ENCODE measurements at regions not wholly inside any gene's neighbourhood (a gene's known extent, or its start where the extent isn't known, plus 50 kb on each side); places are given as distances from the start of the nearest gene placed in this dataset.
A peak's percentile ranks its signal among the peaks of the same experiment; 100 is the strongest.
"Not testable (repeated sequence)": the region's sequence is repeated elsewhere in the genome, so short reads cannot be mapped to it uniquely, and the experiment has no call there.

DNA sequence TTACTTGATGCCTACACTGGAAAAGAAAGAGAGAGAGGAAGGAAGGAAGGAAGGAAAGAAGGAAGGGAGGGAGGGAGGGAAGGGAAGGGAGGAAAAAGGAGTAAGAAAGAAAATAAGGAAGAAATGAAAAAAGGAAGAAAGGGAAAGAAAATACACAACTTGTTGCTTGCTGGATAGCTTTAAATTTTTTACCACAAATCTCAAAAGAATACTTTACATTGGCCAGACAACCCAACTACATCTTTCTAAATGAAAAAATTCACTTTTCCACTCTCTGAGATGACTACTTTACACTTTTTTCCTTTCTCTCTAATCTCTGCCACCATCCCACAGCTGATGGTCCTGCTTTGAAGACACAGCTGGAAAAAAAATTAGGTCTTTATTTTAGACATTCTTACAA lies 228.9 kb upstream of the FAM78B start:
- no peak for DNase-seq

DNA sequence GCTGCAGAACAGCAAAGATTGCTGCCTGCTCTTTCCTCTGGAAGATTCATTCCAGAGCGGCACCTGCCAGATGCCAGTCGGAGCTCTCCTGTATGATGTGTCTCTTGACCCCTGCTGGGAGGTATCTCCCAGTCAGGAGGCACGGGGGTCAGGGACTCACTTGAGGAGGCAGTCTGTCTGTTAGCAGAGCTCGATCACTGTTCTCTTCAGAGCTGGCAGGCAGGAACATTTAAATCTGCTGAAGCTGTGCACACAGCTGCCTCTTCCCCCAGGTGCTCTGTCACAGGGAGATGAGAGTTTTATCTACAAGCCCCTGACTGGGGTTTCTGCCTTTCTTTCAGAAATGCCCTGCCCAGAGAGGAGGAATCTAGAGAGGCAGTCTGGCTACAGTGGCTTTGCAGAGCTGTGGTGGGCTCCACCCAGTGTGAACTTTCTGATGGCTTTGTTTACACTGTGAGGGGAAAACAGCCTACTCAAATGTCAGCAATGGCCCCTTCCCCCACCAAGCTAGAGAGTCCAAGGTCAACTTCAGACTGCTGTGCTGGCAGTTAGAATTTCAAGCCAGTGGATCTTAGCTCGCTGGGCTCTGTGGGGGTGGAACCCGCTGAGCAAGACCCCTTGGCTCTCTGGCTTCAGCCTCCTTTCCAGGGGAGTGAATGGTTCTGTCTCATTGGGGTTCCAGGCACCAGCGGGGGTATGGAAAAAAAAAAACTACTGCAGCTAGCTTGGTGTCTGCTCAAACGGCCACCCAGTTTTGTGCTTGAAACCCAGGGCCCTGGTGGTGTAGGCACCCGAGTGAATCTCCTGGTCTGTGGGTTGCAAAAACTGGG lies 242.7 kb upstream of the FAM78B start:
- not testable (repeated sequence) for DNase-seq

DNA sequence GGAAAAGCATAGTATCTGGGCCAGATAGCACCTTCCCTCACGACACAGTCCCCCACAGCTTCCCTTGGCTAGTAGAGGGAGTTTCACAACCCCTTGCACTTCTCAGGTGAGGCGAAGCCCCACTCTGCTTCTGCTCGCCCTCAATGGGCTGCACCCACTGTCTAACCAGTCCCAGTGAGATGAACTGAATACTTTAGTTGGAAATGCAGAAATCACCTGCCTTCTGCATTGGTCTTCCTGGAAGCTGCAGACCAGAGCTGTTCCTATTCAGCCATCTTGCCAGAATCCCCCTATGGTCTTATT lies 243.2 kb upstream of the FAM78B start:
- no peak for DNase-seq

DNA sequence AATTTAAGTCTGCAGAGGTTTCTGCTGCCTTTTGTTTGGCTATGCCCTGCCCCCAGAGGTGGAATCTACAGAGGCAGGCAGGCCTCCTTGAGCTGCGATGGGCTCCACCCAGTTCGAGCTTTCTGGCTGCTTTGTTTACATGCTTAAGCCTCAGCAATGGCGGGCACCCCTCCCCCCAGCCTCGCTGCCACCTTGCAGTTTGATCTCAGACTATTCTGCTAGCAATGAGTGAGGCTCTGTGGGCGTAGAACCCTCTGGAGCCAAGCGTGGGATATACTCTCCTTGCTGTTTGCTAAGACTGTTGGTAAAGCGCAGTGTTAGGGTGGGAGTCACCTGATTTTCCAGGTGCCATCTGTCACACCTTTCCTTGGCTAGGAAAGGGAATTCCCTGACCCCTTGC lies 250.0 kb upstream of the FAM78B start:
- DNase-seq: not testable (repeated sequence)

DNA sequence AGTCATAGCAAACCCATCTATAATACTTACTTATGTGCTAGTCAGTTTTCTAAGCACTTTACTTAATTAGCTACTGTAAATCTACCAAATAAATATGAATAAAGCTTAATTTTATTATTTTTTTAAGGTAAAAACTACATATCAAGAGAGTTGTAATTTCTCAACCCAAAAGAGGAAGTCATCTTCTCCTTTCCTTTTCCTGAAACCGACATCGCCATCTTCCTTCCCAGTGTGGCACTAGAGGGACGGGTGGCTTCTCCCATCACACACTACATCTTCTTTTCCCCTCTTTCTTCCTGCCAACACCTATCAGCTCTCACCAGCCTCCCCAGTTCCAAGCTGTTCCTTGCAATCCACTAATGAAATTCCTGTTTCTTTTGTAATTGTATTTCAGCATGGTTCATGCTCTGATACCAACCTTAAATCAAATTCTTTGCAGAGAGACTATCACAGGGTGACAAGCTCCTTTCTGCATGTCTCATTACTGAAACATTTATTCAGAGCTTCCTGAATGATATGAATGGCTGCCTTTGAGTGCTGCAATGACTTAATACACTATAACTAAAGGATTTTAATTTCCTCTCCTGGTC lies 251.6 kb upstream of the FAM78B start:
- no peak for DNase-seq

DNA sequence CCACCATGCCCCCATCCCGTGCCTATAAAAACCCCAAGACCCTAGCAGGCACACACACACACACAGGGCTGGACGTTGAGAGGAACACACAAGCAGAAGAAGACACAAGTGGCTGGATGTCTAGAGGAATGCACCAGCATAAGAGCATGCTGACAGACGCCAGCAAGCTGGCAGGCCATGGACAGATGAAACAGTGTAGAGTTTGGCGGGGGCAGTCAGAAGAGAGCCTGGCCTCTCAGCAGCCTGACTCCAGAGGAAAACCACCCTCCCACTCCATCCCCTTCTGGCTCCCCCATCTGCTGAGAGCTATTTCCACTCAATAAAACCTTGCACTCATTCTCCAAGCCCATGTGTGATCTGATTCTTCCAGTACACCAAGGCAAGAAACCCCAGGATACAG lies 255.8 kb upstream of the FAM78B start:
- not testable (repeated sequence) for DNase-seq

DNA sequence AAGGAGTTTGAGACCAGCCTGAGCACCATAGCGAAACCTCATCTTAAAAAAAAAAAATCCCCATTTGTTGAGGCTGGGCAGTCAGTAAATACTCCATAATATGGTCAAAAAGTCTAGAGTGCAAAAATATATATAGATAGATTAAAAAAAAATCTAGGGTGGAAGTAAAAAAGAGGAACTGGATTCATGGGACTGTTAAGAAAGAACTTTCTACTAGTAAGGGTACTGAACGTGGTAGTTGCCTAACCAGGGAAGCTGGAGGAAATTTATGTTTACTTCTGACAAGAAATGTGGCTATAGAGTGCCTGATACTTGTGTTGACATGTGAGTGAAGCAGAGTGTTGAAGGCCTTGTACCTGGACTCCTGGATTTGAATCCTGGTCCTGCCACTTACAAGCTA lies 265.9 kb upstream of the FAM78B start:
- DNase-seq: no peak

DNA sequence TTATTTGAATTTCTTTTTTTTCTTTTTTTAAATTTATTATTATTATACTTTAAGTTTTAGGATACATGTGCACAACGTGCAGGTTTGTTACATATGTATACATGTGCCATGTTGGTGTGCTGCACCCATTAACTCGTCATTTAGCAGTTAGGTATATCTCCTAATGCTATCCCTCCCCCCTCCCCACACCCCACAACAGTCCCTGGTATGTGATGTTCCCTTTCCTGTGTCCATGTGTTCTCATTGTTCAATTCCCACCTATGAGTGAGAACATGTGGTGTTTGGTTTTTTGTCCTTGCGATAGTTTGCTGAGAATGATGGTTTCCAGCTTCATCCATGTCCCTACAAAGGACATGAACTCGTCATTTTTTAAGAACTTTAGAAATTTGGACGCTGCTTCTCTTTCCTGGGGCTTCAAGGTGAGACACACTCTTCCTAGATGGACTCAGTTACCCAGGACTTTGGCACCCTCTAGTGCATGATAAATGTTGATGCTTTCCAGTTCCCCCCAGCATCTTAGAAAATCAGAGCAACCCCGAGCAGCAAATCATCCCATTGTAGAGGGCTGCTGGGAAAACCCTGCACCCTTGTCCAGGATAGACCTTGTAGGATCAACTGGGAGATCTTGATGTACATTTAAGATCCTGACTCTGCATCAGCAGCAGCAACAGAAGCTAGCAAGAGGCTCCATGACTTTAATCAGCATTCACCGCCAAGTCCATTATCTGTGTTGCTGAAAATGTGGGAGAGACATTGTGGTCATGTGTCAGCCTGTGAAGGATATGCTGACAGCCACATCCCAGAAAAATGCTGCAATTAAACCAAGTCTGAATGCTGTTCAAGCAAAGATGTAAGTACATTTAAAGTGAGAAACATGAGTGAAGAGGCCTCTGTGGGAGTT lies 266.9 kb upstream of the FAM78B start:
- DNase-seq: not testable (repeated sequence)

DNA sequence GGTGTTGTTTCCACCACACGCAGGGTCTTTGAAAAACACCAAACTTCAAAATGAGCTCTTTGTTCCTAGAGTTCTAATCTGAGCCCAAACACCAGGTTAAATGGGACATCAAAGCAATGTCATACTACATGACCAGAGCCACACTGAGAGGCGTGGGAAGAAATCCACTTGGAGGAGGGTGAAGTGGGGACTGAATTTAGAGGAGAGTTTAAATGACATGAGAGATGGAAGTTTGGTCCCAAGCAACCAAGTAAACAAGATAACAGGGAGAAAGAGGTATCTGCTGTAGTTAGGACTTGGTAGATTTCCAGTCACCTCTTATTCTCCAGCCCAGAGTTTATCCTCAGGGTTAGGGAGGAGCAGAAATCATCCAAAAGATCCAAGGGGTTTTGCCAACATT lies 290.9 kb upstream of the FAM78B start:
- no peak for DNase-seq

DNA sequence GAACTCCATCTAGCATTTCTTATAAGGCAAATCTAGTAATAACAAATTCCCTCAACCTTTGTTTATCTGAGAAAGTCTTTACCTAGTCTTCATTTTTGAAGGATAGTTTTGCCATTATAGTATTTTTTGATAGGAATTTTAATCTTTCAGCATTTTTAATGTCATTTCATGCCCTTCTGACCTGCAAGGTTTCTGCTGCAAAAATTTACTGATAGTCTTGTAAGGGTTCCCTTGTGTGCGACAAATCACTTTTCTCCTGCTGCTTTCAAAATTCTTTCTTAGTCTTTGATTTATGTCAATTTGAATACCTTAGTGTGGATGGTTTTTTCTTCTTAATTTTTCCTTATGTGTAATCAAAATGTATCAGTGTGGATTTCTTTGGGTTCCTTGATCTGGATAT lies 297.5 kb upstream of the FAM78B start:
- no peak for DNase-seq

DNA sequence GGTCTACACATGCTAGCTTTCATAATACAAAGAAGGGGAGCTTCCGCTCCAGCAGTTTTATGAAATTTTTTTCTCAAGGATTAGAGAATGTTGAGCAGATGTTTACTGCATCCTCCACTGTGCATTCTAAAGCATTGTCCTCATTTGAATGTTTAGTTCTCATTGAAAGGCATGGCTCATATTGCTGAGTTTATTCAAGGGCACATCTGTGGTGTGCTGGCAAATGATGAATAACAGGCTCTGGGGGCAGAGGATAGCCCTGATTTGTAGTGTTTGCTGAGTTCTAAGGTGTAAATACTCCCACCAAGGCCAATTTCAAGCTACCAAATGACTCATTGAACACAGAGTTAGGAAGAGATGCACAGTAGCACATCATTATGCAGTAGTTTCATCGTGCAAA lies 303.2 kb upstream of the FAM78B start:
- no peak for DNase-seq

DNA sequence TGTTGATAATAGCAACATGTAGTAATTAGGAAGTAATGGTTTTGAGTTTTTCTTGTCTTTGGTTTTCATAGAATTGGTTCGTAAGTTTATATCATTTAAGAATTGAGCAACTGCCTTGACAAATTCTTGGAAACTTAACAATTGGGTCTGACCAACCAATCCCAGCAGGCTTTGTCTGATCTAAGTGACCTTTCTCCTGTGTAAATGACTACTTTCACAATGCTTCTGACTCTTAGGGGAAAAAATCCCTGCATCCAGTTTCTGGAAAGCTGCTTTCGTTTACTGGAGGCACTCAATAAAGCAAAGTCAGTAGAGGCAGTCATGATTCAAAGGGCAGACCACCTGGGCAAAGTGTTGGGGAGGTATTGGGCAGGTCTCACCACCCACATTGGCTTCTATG lies 303.6 kb upstream of the FAM78B start:
- no peak for DNase-seq

DNA sequence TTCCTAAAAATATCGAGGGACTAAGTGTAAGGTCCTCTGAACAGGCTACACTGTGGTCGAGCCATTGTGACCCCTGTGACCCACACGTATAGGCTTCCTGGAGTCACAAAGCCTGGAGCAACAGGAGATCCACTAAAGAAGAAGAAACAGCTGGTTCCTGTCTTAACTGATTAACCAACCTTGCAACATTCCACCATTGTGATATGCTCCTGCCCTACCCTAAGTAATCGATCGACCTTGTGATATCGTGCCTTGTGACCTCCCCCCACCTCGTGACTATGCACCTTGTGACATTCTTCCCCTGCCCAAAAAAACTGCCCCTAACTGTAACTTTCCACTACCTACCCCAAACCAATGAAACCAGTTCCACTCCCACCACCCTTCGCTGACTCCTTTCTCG lies 304.6 kb upstream of the FAM78B start:
- DNase-seq: no peak

DNA sequence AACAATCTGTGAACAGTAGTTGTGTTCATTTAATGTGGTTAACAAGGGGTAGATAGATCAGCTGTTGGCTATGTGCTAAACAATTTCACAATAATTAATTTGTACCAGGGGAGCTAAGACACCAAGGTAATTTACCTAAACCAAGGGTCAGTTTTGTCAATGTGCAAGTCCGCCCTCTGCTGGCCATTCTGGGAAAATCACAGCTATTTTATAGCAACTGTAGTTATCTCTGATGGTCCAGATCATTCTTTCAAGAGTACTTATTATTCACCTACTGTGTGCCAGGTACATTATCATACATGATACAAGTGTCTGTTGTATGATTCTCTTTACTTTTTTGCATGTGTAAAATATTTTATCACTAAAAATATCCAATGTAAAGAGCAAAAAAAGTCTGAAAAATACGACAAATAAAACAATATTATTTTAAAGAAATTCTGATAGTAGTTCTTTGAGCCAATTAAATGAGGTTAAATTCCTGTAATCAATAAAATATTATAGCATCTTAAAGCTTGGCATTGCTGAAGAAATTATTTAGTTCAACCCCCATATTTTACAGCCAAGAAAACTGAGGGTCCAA lies 312.3 kb upstream of the FAM78B start:
- DNase-seq: peak; percentile 15

DNA sequence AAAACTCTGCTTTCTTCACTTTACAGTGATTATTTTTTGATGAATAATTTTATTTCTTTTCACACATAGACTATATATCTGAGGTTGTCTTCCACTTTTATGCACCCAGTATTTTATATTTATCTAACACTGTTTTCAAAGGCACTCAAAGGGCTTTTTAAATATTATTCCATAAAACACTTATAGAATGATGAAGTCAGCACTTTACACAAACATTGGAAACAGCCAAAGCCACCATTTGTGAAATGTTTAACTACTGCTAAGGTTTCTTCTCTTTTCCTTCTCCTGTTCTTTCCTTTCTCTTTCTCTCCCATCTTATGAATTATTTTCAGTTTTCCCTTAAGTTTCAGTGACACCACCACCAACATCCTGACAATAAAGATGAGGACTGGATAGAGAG lies 317.7 kb upstream of the FAM78B start:
- no peak for DNase-seq

DNA sequence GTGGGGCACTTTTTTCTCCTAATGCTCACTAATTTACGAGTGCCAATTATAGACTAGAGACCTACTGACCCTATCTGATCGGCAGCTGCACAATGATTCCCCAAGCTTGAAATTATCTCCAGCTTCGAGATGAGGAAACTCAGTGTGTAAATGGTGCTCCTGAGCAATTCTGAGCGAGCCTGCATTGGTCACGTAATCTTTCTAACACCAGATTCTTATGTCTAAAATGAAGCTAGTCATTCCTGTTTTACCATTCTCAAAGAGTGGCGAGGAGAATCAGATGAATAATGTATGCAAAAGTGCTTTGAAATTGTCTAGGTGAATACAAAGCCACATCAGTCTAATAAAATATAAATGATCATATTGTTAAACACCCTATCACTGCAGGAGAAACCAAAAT lies 318.1 kb upstream of the FAM78B start:
- DNase-seq: no peak

DNA sequence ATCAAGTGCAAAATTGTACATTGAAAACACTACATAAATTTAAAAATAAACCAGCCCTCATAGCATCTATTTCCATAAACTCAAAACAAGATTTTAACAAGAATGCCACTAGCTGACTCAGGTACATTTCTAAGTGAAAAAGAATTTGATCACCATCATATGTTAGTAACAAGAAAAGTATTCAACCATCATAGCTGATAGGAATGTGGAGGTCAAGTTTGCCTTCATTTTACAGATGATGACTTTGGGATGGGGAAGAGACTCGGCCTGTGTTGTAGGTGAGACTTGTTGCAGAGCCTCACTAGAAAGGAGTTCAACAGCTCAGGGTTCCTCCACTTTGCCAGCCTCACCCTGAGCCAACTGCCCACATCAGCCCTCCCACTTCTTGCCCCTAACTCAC lies 318.8 kb upstream of the FAM78B start:
- no peak for DNase-seq

DNA sequence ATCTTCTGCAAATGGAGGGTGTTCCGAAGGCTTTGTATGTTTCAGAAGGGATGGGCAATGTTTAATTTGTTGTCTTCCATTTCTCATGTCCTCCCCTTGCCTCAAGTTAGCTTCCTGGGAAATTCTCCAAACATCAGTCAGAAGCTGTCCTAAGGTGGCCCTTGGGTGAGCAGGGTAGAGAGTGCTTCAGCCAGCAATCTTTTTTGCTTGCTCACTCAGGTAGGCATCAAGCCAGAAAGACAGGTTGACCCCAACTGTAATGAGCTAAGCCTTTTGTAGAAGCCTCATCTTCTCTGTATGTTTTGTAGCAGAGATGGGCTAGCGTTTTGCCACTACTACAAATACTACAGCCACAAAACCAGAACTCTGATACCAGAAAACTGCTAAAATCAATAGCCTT lies 321.5 kb upstream of the FAM78B start:
- DNase-seq: no peak

DNA sequence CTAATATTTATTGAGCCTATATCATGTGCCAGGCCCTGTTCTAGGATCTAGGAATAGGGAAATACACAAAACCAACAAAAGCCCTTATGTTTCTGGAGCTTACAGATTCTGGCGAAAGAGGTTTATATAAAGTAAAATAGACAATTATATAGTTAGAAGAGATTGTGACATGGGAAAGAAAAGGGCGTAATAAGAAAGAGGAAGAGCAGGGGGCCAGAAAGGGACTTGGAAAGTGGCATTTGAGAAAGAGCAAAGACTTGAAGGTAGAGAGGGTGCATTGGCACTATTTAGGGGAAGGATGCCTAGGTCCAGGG lies 322.5 kb upstream of the FAM78B start:
- DNase-seq: no peak

DNA sequence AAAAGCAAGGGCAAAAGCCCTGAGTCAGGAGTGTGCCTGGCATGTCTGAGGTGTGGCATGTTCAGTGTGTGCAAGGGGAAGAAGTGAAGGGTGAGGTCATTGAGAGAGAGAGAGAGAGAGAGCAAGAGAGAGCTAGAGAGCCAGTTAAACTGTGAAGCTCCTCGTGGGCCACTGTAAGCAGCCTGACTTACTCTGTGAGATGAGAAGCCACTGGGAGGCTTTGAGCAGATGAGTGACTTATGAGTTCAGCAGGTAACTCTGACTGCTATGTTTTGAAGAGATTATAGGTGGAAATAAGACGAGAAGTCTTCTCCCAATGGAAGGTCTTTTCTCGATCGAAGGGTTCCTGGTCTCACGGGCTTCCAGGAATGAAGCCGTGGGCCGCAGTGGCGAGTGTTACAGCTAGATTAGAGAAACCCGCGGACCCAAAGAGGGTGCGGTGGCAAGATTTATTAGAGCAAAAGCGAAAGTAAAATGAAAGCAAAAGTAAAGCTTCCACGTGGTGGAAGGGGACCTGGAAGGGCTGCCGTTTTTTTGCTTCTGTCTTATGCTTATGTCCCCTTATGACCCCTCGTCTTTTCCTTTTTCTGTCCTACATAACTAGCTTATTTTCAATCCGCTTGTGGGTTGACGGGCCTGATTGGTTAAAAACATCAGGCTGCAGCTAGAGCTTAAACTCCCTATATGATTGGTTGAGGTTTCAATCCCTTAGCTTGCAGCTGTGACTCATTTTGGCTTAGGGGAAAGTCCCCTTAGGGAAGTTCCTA lies 323.1 kb upstream of the FAM78B start:
- DNase-seq: no peak

DNA sequence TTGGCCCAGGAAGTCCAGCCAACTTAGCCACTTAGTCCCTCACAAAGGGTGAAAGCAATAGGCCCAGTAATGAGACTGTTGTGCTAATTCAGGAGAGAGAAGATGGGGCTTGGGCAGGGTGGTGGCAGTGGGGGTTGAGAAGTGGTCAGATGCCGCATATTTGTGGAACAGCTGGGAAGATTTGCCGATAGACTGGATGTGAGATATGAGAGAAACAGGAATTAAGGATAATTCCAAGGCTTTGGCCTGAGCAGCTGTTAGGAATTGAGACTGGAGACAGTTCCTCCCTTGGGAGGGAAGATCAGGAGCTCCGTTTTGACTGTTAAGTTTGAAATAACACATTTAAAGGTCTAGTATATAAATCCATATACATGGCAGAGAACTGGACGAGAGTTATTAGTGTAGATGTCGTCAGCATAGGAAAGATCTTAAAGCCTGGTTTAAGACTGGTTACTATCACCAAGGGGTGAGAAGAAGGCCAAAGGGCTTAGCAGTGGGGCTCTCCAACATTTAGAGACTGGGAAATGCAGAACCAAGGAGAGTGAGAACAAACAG lies 323.7 kb upstream of the FAM78B start:
- no peak for DNase-seq

DNA sequence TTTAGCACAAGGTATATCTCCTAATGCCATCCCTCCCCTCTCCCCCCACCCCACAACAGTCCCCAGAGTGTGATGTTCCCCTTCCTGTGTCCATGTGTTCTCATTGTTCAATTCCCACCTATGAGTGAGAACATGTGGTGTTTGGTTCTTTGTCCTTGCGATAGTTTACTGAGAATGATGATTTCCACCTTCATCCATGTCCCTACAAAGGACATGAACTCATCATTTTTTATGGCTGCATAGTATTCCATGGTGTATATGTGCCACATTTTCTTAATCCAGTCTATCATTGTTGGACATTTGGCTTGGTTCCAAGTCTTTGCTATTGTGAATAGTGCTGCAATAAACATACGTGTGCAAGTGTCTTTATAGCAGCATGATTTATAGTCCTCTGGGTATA lies 327.0 kb upstream of the FAM78B start:
- DNase-seq: not testable (repeated sequence)

DNA sequence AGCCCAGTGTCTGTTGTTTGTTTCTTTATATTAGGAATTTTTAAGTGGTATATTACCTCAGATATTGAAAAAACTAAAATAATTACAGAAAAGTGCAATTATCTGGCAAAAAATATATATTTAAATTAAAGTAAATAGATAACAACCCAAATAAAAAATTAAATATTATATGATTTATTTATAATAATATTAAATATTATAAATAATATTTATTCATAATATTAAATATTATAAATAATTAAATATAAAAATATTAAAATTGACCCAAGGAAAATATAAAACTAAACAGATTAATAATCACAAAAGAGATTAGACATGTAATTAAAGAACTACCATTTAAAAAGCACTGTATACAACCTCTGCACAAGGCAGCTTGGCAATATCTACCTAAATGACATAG lies 331.9 kb upstream of the POGK start:
- DNase-seq: no peak
